IPS-18c (cell line): ENCODE measurements at regions not wholly inside any gene's neighbourhood (a gene's known extent, or its start where the extent isn't known, plus 50 kb on each side); places are given as distances from the start of the nearest gene placed in this dataset.

ENCODE experiments used
- H3K4me3 ChIP-seq: 2 replicates; pipeline ENCODE4 v1.7.0; 2013; ENCODE audit warnings: low read depth, mild to moderate bottlenecking, low read length, moderate library complexity; ENCODE audit not compliant: insufficient read depth
- H3K9me3 ChIP-seq: one replicate; pipeline ENCODE4 v1.6.1; 2013; ENCODE audit warnings: mild to moderate bottlenecking, low read length, moderate library complexity; ENCODE audit not compliant: control insufficient read depth, insufficient read depth

DNA sequence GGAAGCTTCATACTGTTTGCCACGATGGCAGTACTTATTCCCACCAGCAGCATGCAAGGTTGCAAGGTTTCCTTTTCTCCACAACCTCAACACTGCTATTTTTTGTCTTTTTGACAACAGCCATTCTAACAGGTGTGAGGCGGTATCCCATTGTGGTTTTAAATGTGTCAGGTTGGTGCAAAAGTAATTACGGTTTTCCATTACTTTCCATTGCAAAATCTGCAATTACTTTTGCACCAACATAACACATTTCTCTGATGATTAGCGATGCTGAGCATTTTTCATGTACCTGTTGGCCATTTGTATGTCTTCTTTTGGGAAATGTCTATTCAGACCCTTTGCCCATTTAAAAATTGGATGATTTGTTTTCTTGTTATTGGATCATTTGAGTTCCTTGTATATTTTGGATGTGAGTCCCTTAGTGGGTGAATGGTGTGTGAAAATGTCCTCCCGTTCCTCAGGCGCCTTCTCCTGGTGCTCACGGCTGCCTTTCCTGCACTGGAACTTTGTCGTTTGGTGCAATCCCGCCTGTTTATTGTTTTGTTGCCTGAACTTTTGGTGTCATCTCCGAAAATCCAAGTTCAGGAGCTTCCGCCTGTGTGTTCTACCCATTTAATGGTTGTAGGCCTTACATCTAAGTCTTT lies 213.6 kb downstream of the KIF26A start:
- peaks cover 2% of the 10 kb centered on the region for H3K9me3 ChIP-seq
- H3K4me3 ChIP-seq: no peak overlapping the region

DNA sequence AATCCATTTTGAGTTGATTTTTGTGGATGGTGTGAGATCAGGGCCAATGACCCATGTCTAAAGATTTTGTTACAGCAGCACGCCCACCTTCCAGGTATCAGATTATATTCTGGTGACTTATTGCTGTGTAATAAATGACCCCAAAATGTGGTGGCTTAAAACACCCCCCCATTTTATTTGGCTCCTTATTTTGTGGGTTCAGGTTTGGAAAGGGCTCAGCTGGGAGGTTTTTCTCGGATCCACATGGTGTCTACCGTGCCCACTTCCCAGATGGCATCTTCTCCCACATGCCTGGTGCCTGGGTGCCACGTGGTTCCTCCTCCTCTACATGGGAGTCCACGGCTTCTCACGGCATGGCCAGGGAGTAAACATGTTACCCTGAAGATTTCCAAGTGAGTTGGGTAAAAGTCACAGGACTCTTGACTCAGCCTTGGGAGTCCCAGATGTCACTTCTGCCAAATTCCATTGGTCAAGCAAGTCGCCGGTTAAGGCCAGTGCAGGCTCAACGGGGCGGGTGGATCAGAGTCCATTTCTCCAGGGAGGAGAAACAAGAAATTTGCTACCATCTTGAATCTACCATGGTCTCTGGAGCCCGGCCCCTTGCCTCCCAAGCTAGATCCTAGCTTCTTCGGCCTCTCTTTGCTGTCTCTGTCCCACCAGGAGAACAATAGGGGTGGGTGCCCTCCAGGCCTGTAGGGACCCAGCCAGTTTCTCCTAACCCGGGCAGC lies 214.3 kb downstream of the KIF26A start:
- peaks cover 2% of the 10 kb centered on the region for H3K9me3 ChIP-seq
- H3K4me3 ChIP-seq: no peak overlapping the region

DNA sequence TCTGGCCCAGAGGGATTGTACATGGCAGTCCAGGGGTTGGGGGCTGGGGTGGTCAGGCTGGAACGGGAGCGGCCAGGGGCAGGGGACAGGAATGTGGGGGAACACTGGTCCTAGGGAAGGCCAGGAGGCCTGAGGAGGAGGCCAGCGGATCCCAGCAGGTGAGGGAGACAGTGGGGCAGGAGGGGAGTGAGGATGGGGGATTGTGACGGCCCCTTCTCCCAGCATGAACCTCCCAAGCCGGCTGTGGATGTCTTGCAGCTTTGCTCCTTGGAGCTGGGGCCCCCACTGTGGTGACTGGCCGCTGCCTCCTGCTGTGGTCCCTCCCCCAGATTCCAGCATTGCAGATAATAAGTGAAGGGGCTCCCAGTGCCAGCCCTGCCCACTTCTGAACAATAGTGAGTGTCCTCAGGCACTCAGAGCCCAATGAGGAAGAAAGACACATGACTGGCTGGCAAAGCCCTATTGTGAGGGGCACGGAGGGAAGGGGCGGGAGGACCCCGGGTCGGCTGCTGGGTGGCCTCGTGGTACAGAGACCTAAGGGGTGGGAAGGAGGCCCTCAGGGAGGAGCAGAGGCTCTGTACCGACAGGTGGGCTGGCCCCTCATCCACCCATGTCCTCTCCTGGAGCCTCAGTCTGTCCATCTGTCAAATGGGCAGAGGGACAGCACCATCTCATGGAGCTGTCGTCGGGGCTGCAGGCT lies 215.0 kb downstream of the KIF26A start:
- Histone ChIP-seq H3K9me3 (peaks cover 2% of the 10 kb centered on the region), H3K4me3 (no peak overlapping the region)

DNA sequence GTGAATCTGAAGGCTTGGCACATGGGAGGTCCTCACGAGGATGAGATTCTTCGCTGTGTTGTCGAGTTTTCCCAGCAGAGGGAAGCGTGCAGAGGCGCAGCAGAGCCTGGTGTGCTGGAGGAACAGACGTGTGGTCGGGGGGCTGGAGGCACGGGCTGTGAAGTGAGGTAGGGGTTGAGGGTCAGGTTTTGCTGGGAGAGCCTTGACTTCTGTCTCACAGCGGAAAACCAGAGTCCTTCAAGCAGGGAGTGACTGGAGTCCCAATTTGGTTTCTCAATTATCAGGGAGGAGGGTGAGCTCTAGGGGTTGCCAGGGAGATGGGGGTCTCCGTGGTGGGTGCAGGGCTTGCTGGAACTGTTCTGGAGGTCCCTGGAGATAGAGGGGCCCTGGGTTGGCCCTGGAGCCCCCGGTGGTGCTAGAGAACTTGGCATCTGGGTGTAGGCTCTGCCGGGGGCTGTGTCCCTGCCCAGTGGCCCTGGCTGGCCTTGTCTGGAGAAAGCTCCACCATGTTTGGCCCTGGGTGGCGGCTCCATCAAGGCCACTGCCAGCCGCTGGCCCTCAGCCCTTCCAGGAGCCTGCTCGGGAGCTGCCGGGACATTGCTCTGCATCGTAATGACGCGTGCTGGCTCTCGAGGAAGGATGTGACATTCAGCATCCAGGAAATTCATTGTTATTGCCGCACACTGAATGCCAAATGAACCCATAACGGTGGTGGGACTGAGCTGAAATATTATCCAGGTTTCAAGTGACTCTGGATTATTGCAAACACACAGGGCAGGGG lies 215.7 kb downstream of the KIF26A start:
- Histone ChIP-seq H3K9me3 (peaks cover 2% of the 10 kb centered on the region), H3K4me3 (no peak overlapping the region)

DNA sequence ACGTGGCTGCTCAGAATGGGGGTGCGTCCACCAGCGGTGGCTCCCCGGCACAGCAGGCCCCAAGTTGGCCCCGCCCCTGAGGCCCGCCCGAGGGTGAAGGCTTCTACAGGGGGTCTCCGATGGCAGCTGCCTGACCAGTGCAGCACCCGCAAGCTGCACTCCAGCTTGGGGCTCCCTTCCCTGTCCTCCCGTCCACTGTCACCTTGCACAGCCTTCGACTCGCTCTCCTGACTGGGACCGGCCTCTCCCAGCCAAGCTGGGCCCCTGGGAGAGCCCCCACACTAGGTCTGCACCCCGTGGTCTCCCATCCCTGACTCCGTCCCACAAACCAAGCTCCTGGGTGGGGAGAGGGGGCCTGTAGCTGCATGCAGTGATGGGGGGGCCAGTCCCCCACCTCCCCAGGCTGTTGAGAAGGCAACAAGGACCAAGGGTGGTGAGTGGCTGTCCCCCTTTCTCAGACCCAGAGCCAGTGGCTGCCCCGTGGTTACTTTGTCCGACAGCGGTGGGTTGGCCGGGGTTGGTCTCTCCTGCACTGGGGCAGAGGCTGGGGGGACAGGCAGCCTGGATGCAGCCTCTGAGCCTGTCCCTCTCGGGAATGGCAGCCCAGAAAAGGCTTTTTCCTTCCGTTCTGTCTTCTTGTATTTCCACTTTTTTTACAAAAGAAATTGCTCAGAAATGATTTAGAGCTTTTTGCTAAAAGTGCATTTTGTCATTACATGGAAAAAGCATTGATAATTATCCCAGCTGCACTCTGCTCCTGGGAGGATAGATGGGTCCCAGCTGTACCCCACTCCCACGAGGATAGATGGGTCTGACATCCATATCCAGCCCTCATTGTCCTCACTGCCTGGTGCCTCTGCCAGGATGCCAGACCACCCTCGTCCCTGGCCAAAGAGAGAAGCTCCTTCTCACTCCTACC lies 217.0 kb downstream of the KIF26A start:
- H3K4me3 ChIP-seq: no peak overlapping the region
- peaks cover 2% of the 10 kb centered on the region for H3K9me3 ChIP-seq

DNA sequence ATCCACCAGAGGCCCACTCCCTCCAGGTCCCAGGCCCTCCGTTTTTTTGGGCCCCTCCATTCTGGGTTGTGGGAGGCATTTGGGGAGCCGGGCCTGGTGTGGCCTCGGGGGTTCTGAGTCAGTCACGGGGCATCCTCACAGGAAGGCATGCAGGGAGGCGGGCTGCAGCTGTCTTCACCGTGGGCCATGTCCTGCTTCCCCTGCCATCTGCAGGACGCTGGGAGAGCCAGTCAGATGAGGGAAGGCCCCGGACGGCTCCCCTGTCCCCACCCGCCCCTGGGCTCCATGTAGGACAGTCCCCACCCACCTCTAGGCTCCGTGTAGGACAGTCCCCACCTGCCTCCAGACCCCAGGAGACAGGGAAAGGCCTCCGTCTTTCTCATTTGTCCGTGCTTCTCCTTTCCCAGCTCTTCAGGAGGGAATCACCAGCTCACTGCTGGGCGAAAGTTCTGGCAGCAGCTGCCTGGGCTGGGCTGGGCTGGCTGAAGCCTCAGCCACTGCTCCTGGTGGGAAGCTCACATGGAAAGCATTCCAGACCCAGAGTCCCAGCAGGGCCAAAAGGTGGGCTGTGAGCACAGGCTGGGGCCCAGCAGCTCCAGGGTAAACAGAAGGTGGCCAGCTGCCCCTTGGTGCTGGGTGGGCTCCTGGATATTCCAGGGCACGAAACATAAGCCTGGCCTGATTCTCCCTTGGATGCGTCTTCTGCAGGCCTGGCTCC lies 217.8 kb downstream of the KIF26A start:
- Histone ChIP-seq H3K9me3 (peaks cover 2% of the 10 kb centered on the region), H3K4me3 (no peak overlapping the region)

DNA sequence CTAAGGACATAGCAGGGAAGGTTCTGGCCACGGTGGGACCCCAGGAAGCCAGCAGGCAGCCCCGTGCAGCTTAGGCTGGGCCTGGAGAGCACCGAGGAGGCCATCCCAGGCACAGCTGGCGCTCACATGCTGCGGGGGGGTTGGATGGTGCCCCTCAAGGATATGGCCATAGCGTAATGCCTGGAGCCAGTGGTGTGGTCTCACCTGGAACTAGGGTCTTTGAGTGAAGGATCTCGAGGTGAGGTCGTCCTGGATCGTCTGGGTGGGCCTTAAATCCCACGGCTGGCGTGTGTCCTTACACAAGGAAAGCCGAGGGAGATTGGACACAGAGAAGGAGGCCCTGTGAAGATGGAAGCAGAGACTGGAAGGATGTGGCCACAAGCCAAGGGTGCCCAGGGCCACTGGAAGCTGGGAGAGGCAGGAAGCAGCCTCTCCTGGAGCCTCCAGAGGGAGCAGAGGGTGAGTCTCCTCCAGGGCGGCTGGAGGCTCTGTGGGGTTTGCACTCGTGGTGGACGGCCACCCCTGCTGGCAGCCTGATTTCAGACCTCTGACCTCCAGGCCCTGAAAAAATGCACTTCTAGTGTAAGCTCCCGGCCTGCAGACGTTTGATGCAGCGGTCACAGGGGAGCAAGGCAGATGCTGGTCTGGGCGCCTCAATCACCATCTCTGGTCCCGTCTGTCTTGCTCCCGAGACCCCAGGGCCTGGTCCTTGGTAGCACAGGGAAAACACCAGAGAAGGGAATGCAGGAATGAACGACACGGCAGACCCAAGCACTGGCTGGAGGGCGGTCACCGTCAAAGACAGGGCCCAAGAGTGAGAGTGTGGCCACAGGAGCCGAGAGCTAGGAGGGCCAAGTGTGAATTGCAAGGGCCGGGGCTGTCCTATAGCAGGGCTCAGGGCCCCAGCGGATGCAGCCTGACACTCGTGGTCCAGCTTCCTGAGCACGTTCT lies 218.6 kb downstream of the KIF26A start:
- Histone ChIP-seq H3K4me3 (no peak overlapping the region), H3K9me3 (peaks cover 2% of the 10 kb centered on the region)

DNA sequence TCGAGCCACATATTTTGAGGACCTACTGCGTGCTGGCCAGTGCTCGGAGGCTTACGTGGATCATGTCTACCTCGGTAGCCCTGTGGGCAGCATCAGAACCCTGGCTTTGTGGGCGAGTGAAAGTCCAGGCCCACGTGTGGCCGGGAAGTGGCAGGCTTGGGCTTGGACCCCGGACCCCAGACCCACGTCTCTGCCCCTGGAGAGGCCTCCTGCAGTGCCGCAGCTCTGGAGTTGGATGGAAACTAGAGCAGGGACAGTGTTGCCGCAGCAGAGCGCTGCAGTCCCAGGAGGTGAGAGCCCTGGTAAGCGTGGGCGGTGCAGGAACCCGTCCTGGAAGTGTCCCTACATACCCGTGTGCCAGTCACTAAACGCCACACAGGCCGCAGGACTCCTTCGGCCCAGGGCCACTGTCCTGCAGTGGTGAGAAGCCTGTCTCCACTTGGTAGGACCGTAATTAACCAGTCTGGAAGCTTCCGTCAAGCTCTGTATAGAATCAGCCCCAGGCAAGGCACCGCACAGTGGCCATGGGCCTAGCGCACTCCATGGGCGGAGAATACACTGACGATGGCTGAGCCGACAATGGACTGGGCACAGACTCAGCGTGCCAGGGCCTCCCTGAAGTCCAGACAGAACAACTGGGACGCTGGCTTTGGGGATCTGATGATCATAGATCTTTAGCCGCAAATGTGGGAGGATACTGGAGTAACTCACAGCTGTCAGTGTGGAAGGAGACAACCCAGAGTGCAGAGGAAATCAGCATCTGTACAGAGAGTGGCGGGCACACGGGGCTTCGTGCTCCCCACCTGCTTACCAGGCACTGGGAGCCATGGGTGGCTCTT lies 219.5 kb downstream of the KIF26A start:
- Histone ChIP-seq H3K9me3 (peaks cover 2% of the 10 kb centered on the region), H3K4me3 (no peak overlapping the region)

DNA sequence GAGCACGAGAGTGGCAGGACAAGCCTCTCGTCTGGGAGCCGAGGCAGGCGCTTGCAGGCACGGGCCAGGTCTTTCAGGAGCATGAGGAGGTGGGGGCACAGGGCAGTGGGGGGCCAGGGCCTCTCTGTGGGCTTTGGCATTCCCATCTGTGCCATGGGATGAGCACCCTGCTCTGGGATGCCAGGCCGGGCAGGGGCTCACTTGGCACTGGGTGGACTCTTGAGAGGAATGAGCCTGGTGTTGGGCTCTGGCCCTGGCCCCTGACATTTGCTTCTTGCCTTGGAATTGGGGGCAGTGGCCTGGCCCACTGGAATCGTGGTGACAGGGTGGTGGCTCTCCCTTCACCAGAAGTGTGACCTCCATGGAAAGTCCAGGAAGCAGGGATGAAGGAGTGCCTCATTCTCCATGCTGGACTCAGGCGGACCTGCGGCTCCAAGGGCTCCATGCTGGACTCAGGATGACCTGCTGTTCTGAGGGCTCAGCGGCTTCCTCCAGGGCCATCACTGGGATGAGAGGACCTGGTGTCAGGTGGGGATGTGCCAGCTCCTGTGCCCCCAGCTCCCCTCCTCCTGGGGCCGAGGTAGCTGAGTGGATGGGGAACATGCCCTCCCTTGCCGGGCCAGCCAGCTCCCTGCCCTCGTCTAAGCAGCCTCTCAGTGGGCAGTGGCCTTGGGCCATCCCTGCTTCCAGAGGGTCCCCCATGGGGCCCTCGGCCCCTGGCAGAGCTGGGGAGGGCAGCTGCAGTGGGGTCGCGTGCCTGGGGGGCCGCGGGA lies 220.3 kb downstream of the KIF26A start:
- Histone ChIP-seq H3K9me3 (no peaks in the 10 kb centered on the region), H3K4me3 (no peak overlapping the region)

DNA sequence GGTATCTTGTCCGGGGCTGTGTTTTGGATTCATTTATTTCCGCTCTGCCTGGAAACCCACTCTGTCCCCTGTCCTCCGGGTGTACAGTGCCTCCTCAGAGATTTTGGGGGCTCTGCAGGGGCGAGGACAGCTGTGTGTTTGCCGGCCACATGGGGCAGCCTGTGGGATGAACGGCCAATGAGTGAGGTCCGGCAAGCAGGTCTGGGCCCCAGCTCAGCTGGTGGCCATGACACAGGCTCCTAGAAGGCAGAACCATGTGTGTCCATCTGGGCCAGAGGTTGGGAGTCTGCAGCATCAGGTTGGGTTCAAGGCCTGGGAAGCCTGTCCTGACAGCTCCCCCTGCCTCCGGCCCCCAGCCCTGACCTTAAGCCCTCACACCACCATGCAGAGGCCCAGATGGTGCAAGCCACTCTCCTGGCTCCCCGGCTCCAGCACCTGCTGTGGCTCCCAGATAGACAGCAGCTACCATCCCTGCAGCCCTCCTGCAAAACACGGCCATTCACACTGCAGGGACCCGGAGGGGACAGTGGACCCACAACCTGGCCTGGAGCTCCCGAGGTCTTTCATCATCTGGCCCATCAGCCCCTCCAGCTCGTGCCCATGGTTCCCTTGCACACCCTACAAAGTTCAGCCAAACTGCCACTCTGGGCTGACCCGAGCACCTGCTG lies 220.1 kb upstream of the C14orf180 start:
- Histone ChIP-seq H3K9me3 (no peaks in the 10 kb centered on the region), H3K4me3 (no peak overlapping the region)

DNA sequence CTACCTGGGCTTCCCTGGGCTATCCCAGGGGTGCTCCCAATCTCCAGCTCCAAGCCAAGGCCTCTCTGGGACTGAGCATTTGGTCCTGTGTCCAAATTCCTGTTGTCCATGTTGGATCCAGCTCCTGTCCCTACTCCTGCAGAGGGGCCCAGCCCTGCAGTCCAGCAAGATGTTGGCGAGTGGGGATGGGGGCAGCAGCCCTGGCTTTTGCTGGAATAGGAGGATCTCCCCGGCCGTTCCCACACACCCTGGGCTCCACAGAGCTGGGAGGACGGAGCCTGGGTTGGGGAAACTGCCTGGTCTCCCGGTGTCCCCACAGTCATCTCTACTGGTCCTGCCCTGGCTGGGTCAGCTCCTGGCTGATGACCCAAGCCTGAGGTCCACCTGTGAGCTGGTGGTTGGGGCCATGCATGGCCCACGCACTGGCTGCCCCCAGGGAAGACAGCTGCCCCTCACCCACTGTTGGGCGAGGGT lies 219.6 kb upstream of the C14orf180 start:
- H3K4me3 ChIP-seq: no peak overlapping the region
- H3K9me3 ChIP-seq: peaks cover 2% of the 10 kb centered on the region

DNA sequence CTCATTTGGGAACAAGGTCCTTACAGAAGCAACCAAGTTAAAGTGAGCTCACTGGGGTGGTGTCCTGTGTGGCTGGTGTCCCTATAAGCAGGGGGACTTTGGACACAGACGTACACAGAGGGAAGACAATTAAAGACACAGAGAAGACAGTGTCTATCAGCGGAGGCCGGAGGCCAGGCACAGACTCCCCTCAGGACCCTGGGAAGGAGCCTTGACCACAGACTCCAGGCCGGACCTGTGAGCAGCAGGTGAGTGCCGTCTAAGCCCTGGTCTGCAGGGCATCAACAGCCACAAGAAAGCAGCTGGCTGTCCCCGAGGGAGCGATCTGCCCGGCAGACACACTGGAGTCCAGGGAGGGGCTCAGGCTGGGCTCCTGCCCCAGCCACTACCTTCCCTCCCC lies 219.1 kb upstream of the C14orf180 start:
- Histone ChIP-seq H3K4me3 (no peak overlapping the region), H3K9me3 (peaks cover 2% of the 10 kb centered on the region)

DNA sequence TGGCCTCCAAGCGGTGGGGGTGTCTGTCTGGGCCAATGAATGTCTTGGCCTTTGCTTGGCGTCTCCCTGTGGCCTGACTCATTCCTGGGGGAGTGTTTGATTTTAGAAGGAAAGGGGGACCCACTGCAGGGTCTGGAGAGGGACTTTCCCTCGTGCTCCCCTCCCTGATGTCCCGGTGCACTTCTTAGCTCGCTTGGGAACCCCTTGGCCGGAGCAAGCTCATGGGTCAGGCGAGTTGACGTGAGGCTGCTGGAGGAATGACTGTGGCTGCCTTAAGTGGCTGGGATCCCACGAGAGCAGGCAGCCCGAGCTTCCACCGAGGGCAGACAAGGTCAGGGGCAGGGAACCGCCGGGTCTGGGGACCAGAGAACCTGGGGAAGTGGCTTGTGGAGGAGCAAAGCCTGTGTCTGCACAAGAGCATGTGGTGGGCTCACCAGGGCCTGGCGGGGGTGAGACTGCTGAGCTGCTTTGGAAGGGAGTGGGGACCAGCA lies 218.4 kb upstream of the C14orf180 start:
- H3K4me3 ChIP-seq: no peak overlapping the region
- peaks cover 2% of the 10 kb centered on the region for H3K9me3 ChIP-seq
